Tibial nerve (tissue), 4 donors: ENCODE measurements at regions not wholly inside any gene's neighbourhood (a gene's known extent, or its start where the extent isn't known, plus 50 kb on each side); places are given as distances from the start of the nearest gene placed in this dataset.

Experiments
- EP300 ChIP-seq, 2 donors: sonication (generic); formaldehyde crosslinking; IDR thresholded peaks; one replicate each; pipeline ENCODE4 v1.6.1; 2017; ENCODE audit warnings: antibody characterized with exemption in 2 of 2, mild to moderate bottlenecking in 1 of 2
- POLR2A ChIP-seq, 2 donors: fragments of 450-650 bp; IDR thresholded peaks; one replicate each; pipeline ENCODE4 v1.6.1; 2017; ENCODE audit warnings: antibody characterized with exemption in 2 of 2, mild to moderate bottlenecking in 2 of 2, moderate library complexity in 2 of 2
- TF ChIP-seq, protein P1 (sequence below), 5 experiments: fragments of 200-600 bp in 3 of 5; fragments of 450-650 bp in 2 of 5; sonication (generic) in 3 of 5; IDR thresholded peaks; one replicate each; pipeline ENCODE4 v1.5.1; 2016 to 2019; ENCODE audit warnings: antibody characterized with exemption in 5 of 5, mild to moderate bottlenecking in 3 of 5, moderate library complexity in 2 of 5

DNA sequence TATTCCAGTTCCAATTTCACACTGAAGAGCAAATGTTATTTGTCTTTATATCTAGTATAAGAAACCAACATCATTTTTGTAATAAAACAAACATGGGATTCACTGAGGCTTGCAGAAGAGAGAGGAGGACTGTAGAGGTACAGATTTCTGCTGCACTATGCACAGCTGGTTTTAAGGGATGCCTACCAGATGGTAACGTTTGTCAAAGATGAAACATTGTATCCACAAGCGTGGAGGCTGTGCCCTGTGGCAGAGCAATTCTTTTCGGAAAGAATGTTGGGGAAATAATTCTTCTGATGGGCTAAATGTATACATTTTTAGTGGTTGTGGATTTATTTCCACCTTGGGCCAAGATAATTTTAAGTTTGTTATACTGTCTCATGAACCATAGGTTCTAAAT lies 272.4 kb downstream of the DUSP10 start:
- no peak for TF ChIP-seq POLR2A (IDR thresholded peaks at IDR 0.05)
- TF ChIP-seq, protein P1, sequence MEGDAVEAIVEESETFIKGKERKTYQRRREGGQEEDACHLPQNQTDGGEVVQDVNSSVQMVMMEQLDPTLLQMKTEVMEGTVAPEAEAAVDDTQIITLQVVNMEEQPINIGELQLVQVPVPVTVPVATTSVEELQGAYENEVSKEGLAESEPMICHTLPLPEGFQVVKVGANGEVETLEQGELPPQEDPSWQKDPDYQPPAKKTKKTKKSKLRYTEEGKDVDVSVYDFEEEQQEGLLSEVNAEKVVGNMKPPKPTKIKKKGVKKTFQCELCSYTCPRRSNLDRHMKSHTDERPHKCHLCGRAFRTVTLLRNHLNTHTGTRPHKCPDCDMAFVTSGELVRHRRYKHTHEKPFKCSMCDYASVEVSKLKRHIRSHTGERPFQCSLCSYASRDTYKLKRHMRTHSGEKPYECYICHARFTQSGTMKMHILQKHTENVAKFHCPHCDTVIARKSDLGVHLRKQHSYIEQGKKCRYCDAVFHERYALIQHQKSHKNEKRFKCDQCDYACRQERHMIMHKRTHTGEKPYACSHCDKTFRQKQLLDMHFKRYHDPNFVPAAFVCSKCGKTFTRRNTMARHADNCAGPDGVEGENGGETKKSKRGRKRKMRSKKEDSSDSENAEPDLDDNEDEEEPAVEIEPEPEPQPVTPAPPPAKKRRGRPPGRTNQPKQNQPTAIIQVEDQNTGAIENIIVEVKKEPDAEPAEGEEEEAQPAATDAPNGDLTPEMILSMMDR (IDR thresholded peaks at IDR 0.05): no peak
- no peak for TF ChIP-seq EP300 (IDR thresholded peaks at IDR 0.05)
